BLaER1 treated with 17β-estradiol and CSF1 and Interleukin-3, amounts not matched to agents 10 nM and 100 nM (cell line): ENCODE measurements at regions not wholly inside any gene's neighbourhood (a gene's known extent, or its start where the extent isn't known, plus 50 kb on each side); places are given as distances from the start of the nearest gene placed in this dataset.

Source experiments
- H3K27ac ChIP-seq, 11 experiments: shearing (Covaris generic); formaldehyde crosslinking; 2 replicates each; pipeline ENCODE4 v1.8.1; 2022
- H3K27me3 ChIP-seq, 11 experiments: shearing (Covaris generic); formaldehyde crosslinking; 2 replicates each; pipeline ENCODE4 v1.8.1; 2022
- H3K36me3 ChIP-seq, 11 experiments: shearing (Covaris generic); formaldehyde crosslinking; 2 replicates each; pipeline ENCODE4 v1.8.1; 2022
- H3K4me1 ChIP-seq, 10 experiments: shearing (Covaris generic); formaldehyde crosslinking; 2 replicates each; pipeline ENCODE4 v1.8.1; 2022
- H3K4me2 ChIP-seq, 11 experiments: shearing (Covaris generic); formaldehyde crosslinking; 2 replicates each; pipeline ENCODE4 v1.8.1; 2022
- H3K4me3 ChIP-seq, 10 experiments: shearing (Covaris generic); formaldehyde crosslinking; 2 replicates each; pipeline ENCODE4 v1.8.1; 2022
- H3K9ac ChIP-seq, 11 experiments: shearing (Covaris generic); formaldehyde crosslinking; 2 replicates each; pipeline ENCODE4 v1.8.1; 2022
- H3K9me3 ChIP-seq, 11 experiments: shearing (Covaris generic); formaldehyde crosslinking; replicated peaks in 1 of 11; 2 replicates each; pipeline ENCODE4 v1.8.1; 2022
- H4K20me1 ChIP-seq, 11 experiments: shearing (Covaris generic); formaldehyde crosslinking; 2 replicates each; pipeline ENCODE4 v1.8.1; 2022
- Cebpa-rat ChIP-seq, 11 experiments: shearing (Covaris generic); IDR thresholded peaks; 2 replicates each; pipeline ENCODE4 v1.8.1; 2022

DNA sequence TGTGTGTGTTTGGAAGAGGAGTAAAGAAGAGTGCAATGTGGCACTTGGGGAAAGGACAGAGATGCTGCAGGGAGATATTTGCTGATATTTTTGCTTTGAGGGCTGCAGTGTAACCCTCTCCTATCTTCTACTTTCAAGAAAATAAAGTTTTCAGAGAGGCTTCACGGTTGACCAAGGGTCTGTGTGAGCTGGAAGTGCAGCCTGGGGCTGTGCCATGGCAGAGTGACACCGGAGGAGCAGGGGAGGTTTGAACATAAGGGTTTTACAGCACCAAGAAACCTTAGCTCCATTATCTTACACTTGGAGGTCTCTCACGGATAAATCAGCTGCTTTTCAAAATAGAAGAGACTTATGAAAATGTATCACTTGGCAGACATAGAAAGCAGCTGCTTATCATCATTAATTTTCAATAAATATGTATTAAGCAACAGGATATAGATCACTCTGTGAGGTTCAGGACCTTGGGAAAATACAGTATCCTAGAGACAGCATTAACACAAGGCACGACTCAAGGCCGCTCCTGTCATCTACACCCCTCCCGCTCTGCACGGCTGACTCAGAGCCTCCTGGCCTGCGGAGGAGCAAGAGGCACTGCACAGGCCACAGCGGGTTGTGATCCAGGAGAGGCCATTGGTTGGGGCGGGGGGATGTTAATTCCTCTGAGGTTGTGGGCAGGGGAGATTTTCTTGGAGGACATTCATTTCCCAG, 127.8 kb downstream of the COPS8 start:
- Histone ChIP-seq H3K4me3 (no peak overlapping the region), H3K4me2 (no peak overlapping the region), H3K27ac (no peak overlapping the region), H3K9ac (no peak overlapping the region), H3K27me3 (no peaks in the 10 kb centered on the region), H4K20me1 (no peaks in the 10 kb centered on the region), H3K36me3 (no peaks in the 10 kb centered on the region; a peak in 1 of 22 replicates), H3K9me3 (peaks cover 3 to 30% (median 17%) of the 10 kb centered on the region in 11 experiments; a peak in 18 of 22 replicates), H3K4me1 (peaks cover 0 to 2% (median 0%) of the 10 kb centered on the region in 10 experiments; a peak in 1 of 20 replicates)
- no peak for TF ChIP-seq Cebpa-rat (IDR thresholded peaks at IDR 0.05)

DNA sequence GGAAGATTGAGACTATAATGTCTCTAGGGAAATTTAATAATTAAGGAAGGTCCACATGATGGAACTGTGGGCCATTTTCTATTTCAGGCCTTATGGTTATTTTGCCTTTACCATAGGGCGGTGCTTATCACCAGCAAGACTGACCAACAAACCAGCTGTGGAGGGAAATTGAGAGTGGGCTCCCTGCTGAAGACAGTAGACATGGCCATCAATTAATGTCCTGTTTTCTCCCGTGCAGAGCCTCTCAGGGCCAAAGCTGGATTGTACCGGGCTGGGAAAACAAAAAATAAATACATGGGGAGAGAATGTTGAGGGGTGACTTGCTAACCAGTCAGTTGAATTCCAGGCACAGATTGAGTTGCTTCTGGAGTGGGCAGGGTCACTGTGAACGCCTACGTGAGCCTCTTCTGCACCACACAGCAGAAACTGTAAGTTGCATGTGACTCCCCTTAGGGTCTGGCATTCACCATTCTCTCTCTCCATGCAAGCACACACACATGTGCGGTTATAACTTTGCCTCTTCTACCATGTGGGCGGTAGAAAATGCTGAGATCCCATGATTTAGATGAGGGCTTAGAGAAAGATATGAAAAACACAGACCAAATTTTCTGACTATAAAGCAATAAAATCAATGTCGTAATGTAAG, 128.5 kb downstream of the COPS8 start:
- Histone ChIP-seq H3K27ac (no peak overlapping the region), H3K9ac (no peak overlapping the region), H3K4me3 (no peak overlapping the region), H3K4me2 (no peak overlapping the region), H4K20me1 (no peaks in the 10 kb centered on the region), H3K9me3 (peaks cover 3 to 30% (median 17%) of the 10 kb centered on the region in 11 experiments; a peak in 18 of 22 replicates), H3K4me1 (no peaks in the 10 kb centered on the region), H3K27me3 (no peaks in the 10 kb centered on the region), H3K36me3 (no peaks in the 10 kb centered on the region; a peak in 1 of 22 replicates)
- TF ChIP-seq Cebpa-rat (IDR thresholded peaks at IDR 0.05): no peak

DNA sequence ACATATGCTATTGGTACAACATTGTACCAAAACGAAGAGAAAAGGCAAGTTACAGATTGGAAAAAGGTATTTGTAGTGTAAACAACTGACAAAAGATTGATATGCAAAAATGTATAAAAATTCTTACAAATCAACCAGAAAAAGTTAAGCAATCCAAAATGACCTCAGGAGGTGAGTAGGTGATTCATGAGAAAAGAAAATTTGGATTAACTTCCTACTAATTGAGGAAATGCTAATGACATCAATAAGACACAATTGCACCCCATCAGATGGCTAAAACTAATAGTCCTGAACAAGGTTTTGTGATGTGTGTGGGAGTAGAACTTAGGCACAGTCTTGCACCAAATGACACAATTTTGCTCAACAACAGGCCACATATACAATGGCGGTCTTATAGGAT, 129.3 kb downstream of the COPS8 start:
- Histone ChIP-seq H4K20me1 (no peaks in the 10 kb centered on the region), H3K27ac (no peak overlapping the region), H3K4me3 (no peak overlapping the region), H3K9me3 (peaks cover 3 to 30% (median 17%) of the 10 kb centered on the region in 11 experiments; a peak in 18 of 22 replicates), H3K9ac (no peak overlapping the region), H3K27me3 (no peaks in the 10 kb centered on the region), H3K4me2 (no peak overlapping the region), H3K4me1 (no peaks in the 10 kb centered on the region), H3K36me3 (no peaks in the 10 kb centered on the region; a peak in 1 of 22 replicates)
- TF ChIP-seq Cebpa-rat (IDR thresholded peaks at IDR 0.05): no peak

DNA sequence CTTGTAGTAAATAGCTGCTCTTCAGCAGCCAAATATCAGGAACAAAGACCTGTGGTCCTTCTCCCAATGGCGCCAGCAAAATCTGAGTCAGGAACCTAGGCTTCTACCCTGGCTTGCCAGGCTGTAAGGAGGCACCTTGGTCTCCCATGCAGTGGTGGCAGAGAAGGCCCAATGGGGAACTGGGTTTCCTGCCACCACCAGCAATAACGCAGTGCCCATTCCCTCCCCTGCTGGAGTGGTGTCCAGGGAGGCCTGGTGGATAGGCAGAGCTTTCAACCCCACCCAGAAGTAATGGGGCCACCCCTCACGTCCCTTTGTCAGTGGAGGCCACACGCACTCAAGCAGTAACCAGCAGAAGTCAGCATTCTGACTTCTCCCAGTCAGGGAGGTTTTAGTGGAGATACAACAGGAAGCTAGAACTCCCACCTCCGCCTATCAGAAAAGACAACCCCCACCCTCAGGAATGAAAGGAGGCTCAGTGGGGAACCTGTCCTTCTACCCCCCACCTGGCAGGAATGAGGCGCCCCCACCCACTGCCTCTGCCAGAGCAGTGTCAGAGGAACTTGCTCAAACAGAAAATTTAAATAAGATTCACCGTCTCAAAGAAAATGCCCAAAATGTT, 132.4 kb downstream of the COPS8 start:
- no peak for TF ChIP-seq Cebpa-rat (IDR thresholded peaks at IDR 0.05)
- Histone ChIP-seq H3K9ac (no peak overlapping the region), H3K9me3 (peaks cover 0 to 24% (median 17%) of the 10 kb centered on the region in 11 experiments; a peak in 18 of 22 replicates), H3K27ac (no peak overlapping the region), H3K36me3 (no peaks in the 10 kb centered on the region; a peak in 1 of 22 replicates), H3K4me2 (no peak overlapping the region), H3K4me3 (no peak overlapping the region), H3K4me1 (peaks cover 0 to 18% (median 14%) of the 10 kb centered on the region in 10 experiments; a peak in 11 of 20 replicates), H3K27me3 (no peaks in the 10 kb centered on the region), H4K20me1 (no peaks in the 10 kb centered on the region)

DNA sequence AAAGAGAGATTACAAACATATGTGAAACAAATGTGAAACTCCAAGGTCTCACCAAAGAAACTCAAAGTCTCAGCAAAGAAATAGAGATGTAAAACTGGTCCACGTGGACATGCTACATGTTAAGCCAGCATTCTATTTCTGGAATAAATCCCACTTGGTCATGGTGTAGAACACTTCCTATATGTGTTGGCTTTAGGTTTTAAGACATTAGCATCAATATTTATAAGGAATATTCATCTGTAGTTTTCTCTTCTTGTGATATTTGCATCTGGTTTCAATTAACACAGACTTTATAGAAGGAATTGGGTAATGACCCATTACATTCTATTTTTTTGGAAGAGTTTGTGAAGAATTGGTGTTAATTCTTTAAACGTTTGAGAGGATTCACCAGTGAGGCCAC, 133.1 kb downstream of the COPS8 start:
- Histone ChIP-seq H3K4me1 (peaks cover 0 to 25% (median 21%) of the 10 kb centered on the region in 10 experiments; a peak in 12 of 20 replicates), H3K27me3 (no peaks in the 10 kb centered on the region), H3K4me3 (no peak overlapping the region), H3K9ac (no peak overlapping the region), H3K36me3 (no peaks in the 10 kb centered on the region; a peak in 1 of 22 replicates), H3K9me3 (peaks cover 0 to 24% (median 17%) of the 10 kb centered on the region in 11 experiments; a peak in 18 of 22 replicates), H4K20me1 (no peaks in the 10 kb centered on the region), H3K27ac (no peak overlapping the region), H3K4me2 (no peak overlapping the region)
- no peak for TF ChIP-seq Cebpa-rat (IDR thresholded peaks at IDR 0.05)

DNA sequence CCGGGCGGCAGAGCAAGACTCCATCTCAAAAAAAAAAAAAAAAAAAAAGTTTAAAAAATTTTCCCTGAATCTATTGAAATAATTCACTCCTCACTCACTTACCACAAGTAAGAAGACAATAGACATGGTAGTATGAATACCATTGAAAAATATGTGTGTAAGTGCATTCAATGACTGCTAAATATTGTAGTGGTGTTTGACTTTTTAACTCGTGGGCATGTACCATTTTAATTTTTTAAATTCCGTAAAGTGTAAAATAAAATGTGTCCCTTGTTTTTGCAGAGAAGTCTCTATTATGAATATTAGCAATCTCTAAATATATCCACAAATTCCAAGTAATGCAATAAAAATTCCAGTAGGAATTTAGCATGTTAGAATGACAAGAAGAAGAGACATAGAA, 134.1 kb downstream of the COPS8 start:
- Histone ChIP-seq H3K9ac (no peak overlapping the region), H3K4me2 (no peak overlapping the region)

DNA sequence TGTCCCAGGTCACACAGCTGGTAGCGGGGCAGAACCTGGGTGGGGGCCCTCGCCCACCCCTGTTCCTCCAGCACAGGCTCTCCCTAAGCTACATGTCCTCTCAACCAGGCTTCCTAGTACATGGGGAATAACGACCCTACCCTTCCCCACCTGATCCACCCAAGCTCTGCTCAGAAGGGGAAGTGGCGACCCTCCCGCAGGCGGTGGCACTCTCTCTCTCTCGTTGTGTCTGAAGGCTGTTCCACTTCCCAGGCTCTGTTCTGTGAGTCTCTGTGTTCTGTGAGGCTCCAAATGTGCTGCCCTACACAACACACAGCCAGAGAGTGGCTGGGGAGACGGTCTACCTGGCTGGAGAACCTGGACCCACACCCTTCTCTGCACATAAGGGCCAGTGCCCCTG, 135.8 kb downstream of the COPS8 start:
- no peaks in the 10 kb centered on the region for H4K20me1 ChIP-seq
- no peak overlapping the region for H3K27ac ChIP-seq
- no peak overlapping the region for H3K9ac ChIP-seq
- H3K27me3 ChIP-seq: no peaks in the 10 kb centered on the region
- H3K36me3 ChIP-seq: no peaks in the 10 kb centered on the region; a peak in 1 of 22 replicates
- H3K4me2 ChIP-seq: peak overlapping the region in 5 of 11 experiments; percentile 25 to 66 (median 43); a peak in 6 of 22 replicates
- H3K9me3 ChIP-seq: peaks cover 0 to 19% (median 14%) of the 10 kb centered on the region in 11 experiments; a peak in 18 of 22 replicates
- peaks cover 0 to 27% (median 22%) of the 10 kb centered on the region in 10 experiments; a peak in 12 of 20 replicates for H3K4me1 ChIP-seq
- TF ChIP-seq Cebpa-rat (IDR thresholded peaks at IDR 0.05): no peak
- H3K4me3 ChIP-seq: no peak overlapping the region

More for the DNA sequence above, 134.1 kb downstream of the COPS8 start:
- Histone ChIP-seq H4K20me1 (no peaks in the 10 kb centered on the region), H3K4me1 (peaks cover 0 to 27% (median 22%) of the 10 kb centered on the region in 10 experiments; a peak in 12 of 20 replicates), H3K36me3 (no peaks in the 10 kb centered on the region; a peak in 1 of 22 replicates), H3K9me3 (peaks cover 0 to 24% (median 17%) of the 10 kb centered on the region in 11 experiments; a peak in 18 of 22 replicates), H3K27ac (no peak overlapping the region), H3K4me3 (no peak overlapping the region), H3K27me3 (no peaks in the 10 kb centered on the region)
- no peak for TF ChIP-seq Cebpa-rat (IDR thresholded peaks at IDR 0.05)

DNA sequence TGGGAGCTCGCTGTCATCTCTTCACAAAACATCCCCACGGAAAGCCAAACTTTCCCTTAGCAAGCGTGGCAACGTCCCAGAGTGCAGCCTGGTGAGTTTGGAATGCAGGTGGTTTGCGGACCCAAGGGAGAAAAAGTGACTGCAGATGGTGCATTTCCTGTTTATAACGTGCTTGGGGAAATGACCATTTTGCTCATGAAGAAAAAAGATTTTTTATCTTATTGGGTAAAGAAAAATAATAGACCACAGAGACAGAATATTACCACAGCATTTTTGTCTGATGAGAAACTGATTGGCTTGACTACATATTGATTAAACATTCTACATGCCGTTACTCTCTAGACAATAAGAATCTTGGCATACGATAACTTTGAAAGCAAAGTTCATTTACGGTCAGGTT, 136.5 kb downstream of the COPS8 start:
- Histone ChIP-seq H4K20me1 (no peaks in the 10 kb centered on the region), H3K27me3 (no peaks in the 10 kb centered on the region), H3K4me2 (peak overlapping the region in 7 of 11 experiments; percentile 15 to 66 (median 43); a peak in 10 of 22 replicates), H3K9me3 (peaks cover 0 to 12% (median 8%) of the 10 kb centered on the region in 11 experiments; a peak in 17 of 22 replicates), H3K4me1 (peaks cover 0 to 27% (median 22%) of the 10 kb centered on the region in 10 experiments; a peak in 12 of 20 replicates), H3K27ac (no peak overlapping the region), H3K9ac (no peak overlapping the region), H3K36me3 (no peaks in the 10 kb centered on the region; a peak in 1 of 22 replicates), H3K4me3 (no peak overlapping the region)
- no peak for TF ChIP-seq Cebpa-rat (IDR thresholded peaks at IDR 0.05)

DNA sequence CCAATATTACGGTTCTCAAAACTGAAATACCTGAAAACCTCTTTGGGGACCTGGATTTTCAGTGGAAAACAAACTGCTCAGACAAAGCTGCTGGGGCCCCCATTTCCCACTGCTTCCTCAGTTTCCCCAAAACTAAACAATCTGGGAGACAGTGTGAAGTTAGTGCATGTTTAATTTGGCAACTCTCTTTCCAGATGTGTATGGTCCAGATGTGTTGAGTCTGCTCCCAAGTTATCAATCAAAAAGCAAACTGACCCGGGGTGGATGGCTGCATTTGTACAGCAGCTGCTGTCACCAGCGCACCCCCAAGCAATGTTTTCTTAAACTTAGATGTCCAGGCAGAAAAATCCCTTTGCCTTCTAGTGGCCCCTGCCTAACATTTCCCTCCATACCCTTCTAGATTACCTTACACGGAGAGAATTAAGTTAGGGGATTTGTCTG, 136.9 kb downstream of the COPS8 start:
- Histone ChIP-seq H3K36me3 (no peaks in the 10 kb centered on the region; a peak in 1 of 22 replicates), H3K27ac (no peak overlapping the region), H3K4me1 (peaks cover 0 to 27% (median 22%) of the 10 kb centered on the region in 10 experiments; a peak in 13 of 20 replicates), H3K9ac (no peak overlapping the region), H3K9me3 (peaks cover 0 to 8% (median 4%) of the 10 kb centered on the region in 11 experiments; a peak in 11 of 22 replicates), H4K20me1 (no peaks in the 10 kb centered on the region), H3K27me3 (no peaks in the 10 kb centered on the region), H3K4me3 (no peak overlapping the region), H3K4me2 (peak overlapping the region in 8 of 11 experiments; percentile 10 to 66 (median 42); a peak in 9 of 22 replicates)
- TF ChIP-seq Cebpa-rat (IDR thresholded peaks at IDR 0.05): no peak
